AG09309 (cell line): ENCODE measurements at regions not wholly inside any gene's neighbourhood (a gene's known extent, or its start where the extent isn't known, plus 50 kb on each side); places are given as distances from the start of the nearest gene placed in this dataset.

ENCODE experiments used
- DNase-seq: peaks from one replicate; pipeline ENCODE4 v3.0.0-alpha.2; 2010; ENCODE audit warnings: low read depth
- H3K4me3 ChIP-seq: 2 replicates; pipeline ENCODE4 v1.5.1; 2011; ENCODE audit warnings: mild to moderate bottlenecking, low read depth, low read length, moderate library complexity; ENCODE audit not compliant: control insufficient read depth
- CTCF ChIP-seq: IDR thresholded peaks from 2 replicates; pipeline ENCODE4 v1.5.1; 2011; ENCODE audit warnings: mild to moderate bottlenecking, low read depth, low read length, inconsistent platforms; ENCODE audit not compliant: insufficient read depth, control insufficient read depth; ENCODE audit errors: missing control alignments

- H3K4me3 ChIP-seq = no peak overlapping the region
- TF ChIP-seq CTCF = no peak
- no peak for DNase-seq
Measured at GRCh38 chr3:27661797-27662196, 60.3 kb downstream of the EOMES start.

GRCh38 chr3:27659279-27660021 is 62.7 kb downstream of the EOMES start:
- DNase-seq = no peak
- peak; percentile 79 for TF ChIP-seq CTCF
- no peak overlapping the region for H3K4me3 ChIP-seq

GRCh38 chr3:27658741-27659140 is 63.4 kb downstream of the EOMES start:
- no peak overlapping the region for H3K4me3 ChIP-seq
- no peak for TF ChIP-seq CTCF
- DNase-seq = no peak

GRCh38 chr3:27657871-27658270 is 64.3 kb downstream of the EOMES start:
- TF ChIP-seq CTCF = no peak
- DNase-seq = no peak
- no peak overlapping the region for H3K4me3 ChIP-seq

- H3K4me3 ChIP-seq = no peak overlapping the region
- DNase-seq = no peak
- TF ChIP-seq CTCF = no peak
Measured at GRCh38 chr3:27657404-27657803, 64.7 kb downstream of the EOMES start.

DNA sequence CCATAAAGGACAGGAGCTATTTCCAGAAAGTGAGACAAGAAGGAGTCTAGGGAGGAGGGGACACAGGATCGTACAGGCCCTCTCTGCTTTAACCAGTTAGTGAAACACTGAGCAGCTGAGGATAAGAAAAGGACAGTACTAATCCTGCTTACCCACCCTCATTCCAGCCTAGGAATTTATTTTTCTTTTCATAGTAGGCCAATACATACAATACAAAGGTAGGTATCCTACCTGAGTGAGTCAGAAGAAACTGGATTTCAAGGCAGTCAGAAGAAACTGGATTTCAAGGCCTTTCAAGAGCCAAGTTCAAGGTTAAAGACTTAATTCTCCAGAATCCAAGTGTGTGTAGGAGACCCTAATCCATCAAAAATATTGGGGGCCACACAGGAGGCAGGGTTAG is 65.3 kb downstream of the EOMES start:
- no peak overlapping the region for H3K4me3 ChIP-seq
- TF ChIP-seq CTCF = no peak
- DNase-seq = no peak
